ENCODE measurements at regions not wholly inside any gene's neighbourhood (a gene's known extent, or its start where the extent isn't known, plus 50 kb on each side); places are given as distances from the start of the nearest gene placed in this dataset.

DNA sequence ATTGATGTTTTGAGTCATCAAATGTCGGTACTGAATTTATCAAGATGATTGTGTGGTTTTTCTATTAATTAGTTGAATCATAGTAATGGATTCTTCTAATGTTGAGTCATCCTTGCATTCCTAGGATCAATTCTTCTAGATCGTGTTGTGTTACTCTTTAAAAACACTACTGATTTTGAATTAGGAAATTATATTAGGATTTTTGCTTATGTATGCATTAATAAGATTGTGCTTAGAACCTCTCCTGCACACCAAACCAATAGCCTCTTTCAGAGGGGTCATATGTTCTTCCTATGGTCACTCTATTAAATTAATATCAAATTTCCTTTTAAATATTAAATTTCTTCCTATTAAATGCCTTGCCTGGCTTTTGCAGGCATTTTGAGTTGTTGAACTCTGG lies 151.7 kb upstream of the TOPAZ1 start:
- in situ Hi-C loops (cut with MboI; ENCODE audit: low sequenced_read_pairs), result no loop called here
- POLR2A ChIA-PET (ENCODE audit: unreplicated experiment), result no interaction called here

More for the DNA sequence above, 151.7 kb upstream of the TOPAZ1 start:
- Histone ChIP-seq H3K56ac (ENCODE audit: extremely low read depth, insufficient read depth, low read length) (no peak overlapping the region), H3K9me3 (ENCODE audit: control insufficient read depth, insufficient read depth, low read length) (no peaks in the 10 kb centered on the region), H2AK5ac (ENCODE audit: low read depth, low read length) (no peak overlapping the region), H4K8ac (ENCODE audit: low read depth in 2 of 2, low read length in 2 of 2) (no peak overlapping the region), H2BK20ac (ENCODE audit: low read depth, low read length) (no peak overlapping the region), H3K4me1 (ENCODE audit: control insufficient read depth, insufficient read depth, low read length) (no peaks in the 10 kb centered on the region), H2BK15ac (ENCODE audit: low read depth, low read length) (no peak overlapping the region), H3K27ac (ENCODE audit: insufficient read depth, low read length) (no peak overlapping the region), H3K79me1 (ENCODE audit: low read depth in 1 of 2, low read length in 2 of 2) (no peaks in the 10 kb centered on the region), H3K4ac (ENCODE audit: low read depth, low read length) (no peak overlapping the region), H4K5ac (ENCODE audit: low read depth, low read length) (no peak overlapping the region), H3K36me3 (ENCODE audit: control insufficient read depth, insufficient read depth, low read length) (no peaks in the 10 kb centered on the region), H4K20me1 (ENCODE audit: insufficient read depth, low read length) (no peaks in the 10 kb centered on the region), H3K23ac (ENCODE audit: low read depth, low read length) (no peak overlapping the region), H3K4me3 (ENCODE audit: insufficient read depth, low read depth, low read length) (no peak overlapping the region), H3K4me2 (ENCODE audit: low read depth, low read length) (no peak overlapping the region), H2AFZ (replicated peaks; ENCODE audit: low read length, poor library complexity) (no peak overlapping the region), H2BK120ac (ENCODE audit: low read depth, low read length) (no peak overlapping the region), H3K9ac (ENCODE audit: low read depth, low read length) (no peak overlapping the region), H4K91ac (ENCODE audit: insufficient read depth, low read depth, low read length) (no peak overlapping the region), H2AK9ac (replicated peaks; ENCODE audit: low read depth, low read length, poor library complexity) (no peak overlapping the region), H3K27me3 (ENCODE audit: control insufficient read depth, insufficient read depth, low read length) (no peaks in the 10 kb centered on the region), H3K14ac (replicated peaks; ENCODE audit: low read depth, low read length) (no peak overlapping the region), H2BK5ac (ENCODE audit: low read depth, low read length, poor library complexity, severe bottlenecking) (no peak overlapping the region), H3K18ac (ENCODE audit: low read depth, low read length) (no peak overlapping the region), H3K9me1 (ENCODE audit: insufficient read depth, low read length) (no peaks in the 10 kb centered on the region)
- intact Hi-C loops (cut with micrococcal nuclease), result no loop called here
- CTCF ChIA-PET, result no interaction called here
- ATAC-seq (ENCODE audit: low read depth), result no peak
- dilution Hi-C loops (cut with HindIII; ENCODE audit: low sequenced_read_pairs, unreplicated experiment), result no loop called here
- BruUV-seq (replicated peaks), result no TSS peak
- DNase-seq, result no peak
- WGBS, 2 experiments (ENCODE audit: extremely low coverage in 2 of 2, insufficient read length in 1 of 2), result no CpG with 5 or more reads among the region's 2 CpGs
- TF ChIP-seq MAFK (IDR thresholded peaks at IDR 0.05; ENCODE audit: low read depth, low read length), result peak; percentile 70
- no peak for TF ChIP-seq CEBPB (IDR thresholded peaks at IDR 0.05; ENCODE audit: low read depth, low read length)

Measured in IMR-90 (cell line).